Fibroblast of skin of abdomen (primary cell): ENCODE measurements at regions not wholly inside any gene's neighbourhood (a gene's known extent, or its start where the extent isn't known, plus 50 kb on each side); places are given as distances from the start of the nearest gene placed in this dataset.
"Not testable (repeated sequence)": the region's sequence is repeated elsewhere in the genome, so short reads cannot be mapped to it uniquely, and the experiment has no call there.

Experiments
- DNase-seq: peaks from one replicate; pipeline ENCODE4 v3.0.0-alpha.2; 2013

DNA sequence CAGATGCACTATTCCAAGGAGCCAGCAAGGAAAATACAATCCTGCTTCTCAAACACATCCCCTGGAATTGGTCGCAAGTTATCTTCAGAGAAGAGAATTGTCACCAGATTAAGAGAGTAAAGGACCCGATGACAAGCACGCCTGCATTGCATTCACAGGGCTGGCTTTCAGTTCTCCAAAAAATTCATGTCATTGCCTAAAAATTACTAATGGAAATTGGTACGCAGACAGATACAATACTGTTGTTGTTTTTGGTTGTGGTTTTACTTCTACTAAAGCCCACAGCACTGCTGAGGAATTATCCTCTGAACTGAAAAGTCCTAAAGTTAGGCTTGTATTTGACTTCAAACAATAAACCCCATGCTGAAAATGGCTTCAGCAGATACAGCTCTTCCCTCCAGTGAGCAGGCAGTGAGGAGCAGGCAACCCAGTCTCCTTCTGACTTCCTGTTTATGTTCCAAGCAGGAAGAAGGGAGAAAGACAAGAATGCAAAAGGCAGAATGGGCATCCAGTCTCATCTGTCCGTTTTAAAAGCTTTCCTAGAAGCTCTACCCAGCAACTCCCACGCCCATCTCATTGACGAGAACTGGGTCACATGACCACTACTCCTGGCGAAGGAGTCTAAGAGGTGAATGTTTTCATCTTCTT lies 80.6 kb upstream of the ZNF366 start:
- no peak for DNase-seq

DNA sequence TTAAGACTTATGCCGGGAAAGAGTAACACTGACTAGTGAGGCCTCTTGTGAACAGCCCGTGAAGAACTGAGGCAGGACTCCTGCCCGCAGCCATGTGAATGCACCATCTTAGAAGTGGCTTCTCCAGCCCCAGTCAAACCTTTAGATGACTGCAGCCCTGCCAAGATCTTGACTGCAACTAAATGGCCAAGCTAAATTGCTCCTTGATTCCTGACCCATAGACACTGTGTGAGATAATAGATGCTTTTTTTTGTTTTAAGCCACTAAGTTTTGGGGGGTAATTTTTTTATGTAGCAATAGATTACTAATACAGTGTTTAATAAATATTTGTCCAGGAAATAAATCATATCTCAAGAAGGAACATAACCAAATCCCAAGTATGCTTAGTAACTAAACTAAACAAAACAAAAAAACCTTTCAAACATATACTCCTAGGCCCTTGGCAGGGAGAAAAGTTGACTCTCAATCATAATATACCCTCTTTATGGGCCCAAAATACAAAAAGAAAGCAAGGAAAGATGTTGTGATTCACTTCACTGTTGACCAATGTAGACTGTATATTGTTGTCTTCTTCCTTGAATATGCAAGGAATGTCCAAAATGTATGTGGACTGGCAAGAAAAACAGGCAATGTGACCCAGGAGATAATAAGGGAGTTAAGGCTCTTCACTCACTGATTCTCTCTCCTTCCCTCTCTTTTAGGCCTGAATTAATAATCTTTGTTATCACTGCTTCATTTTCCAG lies 79.7 kb upstream of the ZNF366 start:
- DNase-seq: peak; percentile 14

DNA sequence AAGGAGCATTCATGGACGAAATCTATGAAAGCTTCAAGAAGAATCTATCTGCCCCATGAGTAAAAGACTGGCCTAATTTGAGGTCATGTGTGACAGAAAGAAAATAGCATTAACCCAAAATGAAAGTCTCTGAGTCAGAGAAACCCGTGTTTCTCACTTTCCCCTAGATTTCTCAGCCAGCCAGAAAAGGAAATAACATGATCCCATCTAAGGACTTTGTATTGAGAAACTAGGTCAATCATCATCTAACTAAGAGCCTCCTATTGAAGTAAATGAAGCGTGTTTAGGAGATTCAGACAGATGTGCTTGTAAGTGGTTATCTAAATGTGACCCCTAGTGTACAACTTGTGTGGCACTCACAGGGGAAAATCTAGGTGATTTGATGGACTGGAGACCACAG lies 77.3 kb upstream of the ZNF366 start:
- DNase-seq: no peak

DNA sequence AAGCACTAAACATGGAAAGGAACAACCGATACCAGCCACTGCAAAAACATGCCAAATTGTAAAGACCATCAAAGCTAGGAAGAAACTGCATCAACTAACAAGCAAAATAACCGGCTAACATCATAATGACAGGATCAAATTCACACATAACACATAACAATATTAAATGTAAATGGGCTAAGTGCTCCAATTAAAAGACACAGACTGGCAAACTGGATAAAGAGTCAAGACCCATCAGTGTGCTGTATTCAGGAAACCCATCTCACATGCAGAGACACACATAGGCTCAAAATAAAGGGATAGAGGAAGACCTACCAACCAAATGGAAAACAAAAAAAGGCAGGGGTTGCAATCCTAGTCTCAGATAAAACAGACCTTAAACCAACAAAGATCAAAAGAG lies 72.1 kb upstream of the ZNF366 start:
- DNase-seq: not testable (repeated sequence)

DNA sequence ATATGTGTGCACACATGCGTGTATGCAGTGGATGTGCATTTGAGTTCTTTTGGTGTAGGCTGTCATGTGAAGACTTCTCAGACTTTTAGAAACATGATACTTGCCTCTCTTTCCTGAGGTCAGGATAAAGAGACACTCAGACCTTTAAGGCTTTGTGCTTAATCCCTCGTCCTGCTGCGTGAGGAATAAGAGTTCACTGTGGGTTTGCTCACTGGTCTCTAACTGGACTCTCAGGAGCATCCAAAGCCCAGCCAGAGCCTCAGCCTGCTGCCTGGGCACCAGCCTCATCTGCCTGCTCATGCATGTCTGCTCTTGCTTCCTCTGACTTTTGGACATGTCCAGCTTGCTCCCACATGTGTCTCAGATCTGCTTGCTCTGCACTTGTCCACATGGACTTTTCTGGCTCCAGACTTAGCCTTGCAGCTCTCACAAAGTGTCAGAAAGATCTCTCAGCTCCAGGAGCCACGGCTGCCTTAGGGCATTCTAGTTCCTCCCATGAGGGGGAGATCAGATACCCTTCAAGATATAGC lies 65.1 kb upstream of the ZNF366 start:
- no peak for DNase-seq

DNA sequence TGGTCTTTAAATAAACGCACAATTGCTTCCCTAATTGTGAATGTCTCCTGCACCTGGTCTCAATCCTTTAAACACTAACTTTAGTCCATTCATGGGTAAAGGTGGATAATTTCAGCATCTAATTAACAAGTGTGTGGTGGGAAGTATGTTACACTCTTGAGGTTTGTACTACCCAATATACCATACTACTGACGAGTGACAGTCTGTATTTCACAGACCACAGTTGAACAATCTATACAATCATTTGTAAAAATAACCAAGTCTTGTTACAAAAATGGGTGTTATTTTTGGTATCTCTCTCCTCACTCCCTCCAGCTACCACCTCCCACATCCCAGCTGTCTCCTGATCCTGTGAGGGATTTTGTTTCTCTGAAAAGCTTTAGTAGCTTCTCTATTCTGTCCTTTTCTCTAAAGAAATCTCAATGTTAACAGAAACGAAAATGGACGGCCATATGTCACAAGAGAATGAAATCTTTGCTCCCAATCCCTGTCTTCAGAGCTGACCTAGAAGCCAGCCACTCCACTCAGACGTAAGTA lies 62.3 kb upstream of the ZNF366 start:
- no peak for DNase-seq

DNA sequence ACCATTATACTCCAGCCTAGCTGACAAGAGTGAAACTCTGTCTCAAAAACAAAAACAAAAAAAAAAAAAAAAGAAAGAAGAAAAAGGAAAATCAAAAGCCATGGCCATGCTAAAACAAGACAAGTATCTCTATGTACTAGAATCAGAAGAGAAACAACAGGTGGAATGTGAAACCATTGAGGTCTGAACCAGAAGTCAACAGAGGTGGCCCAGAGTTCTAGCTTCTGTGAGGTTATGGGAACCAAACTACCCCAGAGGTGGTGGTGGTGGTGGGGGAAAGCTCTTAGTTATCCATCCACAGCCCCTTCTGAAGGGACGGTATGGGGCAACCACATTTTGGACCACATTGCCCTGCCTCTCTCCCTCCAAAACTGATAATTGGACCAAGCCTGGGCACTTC lies 59.5 kb upstream of the ZNF366 start:
- no peak for DNase-seq

DNA sequence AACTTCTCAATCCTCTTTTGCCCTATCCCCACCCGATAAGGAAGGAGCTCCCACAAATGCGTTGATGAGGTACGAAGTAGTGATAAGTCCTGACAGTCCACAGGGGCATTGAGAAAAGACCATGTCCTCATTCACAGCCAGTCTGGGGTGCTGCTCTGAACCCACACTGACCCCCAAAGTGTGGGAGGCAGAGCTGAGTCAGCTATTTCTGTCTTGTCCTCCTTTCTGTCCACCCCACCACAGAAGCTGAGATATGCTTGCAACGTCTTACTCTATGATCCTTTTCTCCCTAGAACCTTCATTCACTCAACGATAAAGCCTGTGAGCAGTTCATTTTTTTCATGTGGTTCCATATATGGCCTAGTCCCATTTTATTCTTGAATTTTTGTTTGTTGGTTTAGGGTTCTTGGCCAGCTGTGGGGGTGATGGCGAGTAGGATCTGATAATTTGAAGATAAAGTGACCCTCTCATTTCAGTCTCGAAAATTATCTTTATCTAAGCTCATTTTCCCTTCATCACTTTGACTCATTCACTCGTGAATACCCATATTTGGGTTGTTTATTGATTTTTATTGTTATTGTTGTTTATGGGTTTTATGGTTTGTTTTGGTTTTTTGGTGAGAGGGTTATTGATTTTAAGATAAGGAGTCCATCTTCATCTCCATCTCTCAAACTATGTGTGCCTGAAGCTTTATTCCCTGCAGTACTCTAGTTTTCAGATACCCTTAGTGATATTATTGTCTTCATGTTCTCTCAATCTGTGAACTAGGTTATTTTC lies 58.5 kb upstream of the ZNF366 start:
- DNase-seq: no peak

DNA sequence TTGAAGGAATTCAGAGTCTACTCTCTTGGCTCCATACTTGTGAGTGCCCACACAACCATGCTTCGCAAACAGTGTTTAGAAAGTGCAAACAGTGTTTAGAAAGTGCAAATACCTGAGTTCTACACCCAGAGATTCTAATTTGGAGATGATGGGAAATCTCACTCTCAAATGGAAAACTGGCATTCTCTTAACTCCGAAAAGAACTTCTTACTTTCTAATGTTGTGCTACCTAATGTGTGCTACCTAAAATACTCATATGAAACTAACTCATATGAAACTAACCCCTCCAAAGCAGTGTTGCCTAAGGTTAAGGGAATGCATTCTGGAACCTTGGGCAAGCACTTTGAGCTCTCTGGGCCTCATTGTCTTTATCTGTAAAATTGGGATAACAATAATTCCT lies 55.5 kb upstream of the ZNF366 start:
- no peak for DNase-seq

DNA sequence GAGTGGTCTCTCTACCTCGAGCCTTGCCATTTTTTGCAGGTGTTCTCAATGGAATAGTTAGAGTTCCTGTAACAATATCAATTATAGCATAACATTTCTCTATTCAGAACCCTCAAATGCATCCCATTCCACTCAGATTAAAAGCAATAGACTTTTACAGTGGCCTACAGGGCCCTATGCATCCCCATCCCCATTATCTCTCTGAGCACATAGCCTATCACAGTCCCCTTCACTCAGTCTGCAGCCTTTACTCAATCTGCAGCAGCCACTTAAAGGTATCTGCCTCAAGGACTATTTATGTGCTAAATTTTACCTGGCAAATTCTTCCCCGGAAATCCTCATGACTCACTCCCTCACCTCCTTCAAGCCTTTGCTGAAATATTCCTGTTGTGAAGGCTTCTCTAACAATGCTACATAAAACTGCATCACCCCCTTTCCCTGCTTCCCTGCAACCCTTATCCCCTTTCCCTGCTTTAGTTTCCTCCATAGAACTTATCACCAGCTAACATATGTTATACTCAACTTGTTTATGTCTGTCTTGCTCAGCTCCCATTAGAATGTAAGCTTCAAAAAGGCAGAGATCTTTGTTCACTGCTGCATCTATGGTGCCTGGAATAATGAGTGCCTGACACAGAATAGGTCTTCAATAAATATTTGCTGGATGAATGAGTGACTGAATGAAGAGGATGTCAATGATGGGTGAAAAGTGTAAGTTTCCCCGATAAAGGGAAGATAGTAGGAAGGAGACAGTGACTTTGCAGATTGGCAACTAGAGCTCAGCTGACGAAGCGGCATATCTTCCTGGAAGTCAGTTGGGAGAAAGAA lies 54.1 kb upstream of the ZNF366 start:
- no peak for DNase-seq

DNA sequence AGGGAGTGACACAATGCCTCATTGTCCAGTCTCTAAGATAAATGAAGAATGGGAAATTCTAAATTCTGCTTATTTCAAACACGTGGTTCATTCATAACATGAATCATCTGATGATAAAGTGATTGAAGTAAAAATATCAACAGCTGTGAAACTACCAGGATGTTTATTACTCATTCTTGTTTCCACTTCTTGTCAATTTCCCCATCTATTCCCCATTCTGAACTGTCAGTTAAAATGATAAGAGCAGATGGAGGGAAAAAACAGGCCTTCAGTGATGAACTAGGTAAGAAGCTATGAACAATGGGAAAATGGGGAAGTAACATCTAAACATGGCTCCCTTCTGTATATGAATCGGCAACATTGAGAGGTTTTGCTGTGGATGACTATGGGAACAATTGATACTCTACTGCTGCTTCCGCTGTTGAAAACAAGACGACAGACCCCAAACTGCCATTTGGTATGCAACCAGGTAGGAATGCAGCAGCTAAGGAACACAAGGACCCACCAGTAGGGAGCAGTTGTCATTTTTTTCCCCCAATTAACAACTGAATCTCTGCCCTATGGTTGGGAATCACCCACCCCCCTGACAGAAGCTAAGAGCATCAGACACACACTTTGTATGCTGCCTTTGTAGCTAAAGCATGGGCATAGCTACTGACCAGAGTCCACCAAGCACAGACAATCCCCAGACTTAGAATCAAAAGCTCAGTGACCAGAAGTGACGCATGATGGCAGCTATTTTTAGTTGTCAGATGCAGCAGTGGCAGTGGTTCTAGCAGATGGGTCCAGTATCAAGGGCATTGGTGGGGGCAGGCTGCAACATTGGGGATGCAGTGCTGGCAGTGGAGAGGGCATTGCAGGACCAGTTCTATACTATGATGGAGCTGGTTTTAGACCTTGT lies 52.9 kb upstream of the ZNF366 start:
- DNase-seq: no peak

DNA sequence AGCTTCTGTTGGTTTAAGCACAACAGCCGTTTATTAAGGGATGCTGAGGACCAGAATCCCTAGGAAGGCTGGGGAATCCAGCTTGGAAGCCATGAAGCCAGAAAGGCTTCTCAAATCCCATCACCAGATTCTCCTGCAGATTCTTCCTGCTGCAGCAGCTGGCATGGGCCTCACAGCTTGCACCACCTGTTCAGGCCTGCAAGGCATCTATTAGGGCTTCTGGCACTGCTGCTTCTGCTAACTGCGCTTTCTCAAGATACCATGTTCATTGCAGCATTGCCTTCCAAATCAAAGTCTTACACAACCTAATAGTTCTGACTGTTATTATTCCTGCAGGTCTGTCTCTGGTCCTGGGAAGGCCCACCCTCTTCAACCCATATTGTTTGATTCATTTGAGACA lies 51.2 kb upstream of the ZNF366 start:
- DNase-seq: no peak

DNA sequence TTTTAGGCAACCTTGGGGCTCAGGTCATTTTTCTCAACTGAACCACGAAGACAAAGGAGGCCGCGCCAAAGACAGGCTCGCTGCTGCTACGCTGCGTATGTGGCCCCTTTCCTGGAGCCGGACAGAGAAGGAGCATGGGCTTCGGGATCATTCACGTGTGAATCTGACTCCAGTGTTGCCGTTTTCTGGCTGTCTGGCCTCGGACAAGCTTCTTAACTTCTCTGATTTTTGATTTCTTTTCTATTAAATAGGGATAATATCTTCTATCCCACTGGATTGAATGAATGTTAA lies 50.8 kb upstream of the ZNF366 start:
- DNase-seq: no peak

DNA sequence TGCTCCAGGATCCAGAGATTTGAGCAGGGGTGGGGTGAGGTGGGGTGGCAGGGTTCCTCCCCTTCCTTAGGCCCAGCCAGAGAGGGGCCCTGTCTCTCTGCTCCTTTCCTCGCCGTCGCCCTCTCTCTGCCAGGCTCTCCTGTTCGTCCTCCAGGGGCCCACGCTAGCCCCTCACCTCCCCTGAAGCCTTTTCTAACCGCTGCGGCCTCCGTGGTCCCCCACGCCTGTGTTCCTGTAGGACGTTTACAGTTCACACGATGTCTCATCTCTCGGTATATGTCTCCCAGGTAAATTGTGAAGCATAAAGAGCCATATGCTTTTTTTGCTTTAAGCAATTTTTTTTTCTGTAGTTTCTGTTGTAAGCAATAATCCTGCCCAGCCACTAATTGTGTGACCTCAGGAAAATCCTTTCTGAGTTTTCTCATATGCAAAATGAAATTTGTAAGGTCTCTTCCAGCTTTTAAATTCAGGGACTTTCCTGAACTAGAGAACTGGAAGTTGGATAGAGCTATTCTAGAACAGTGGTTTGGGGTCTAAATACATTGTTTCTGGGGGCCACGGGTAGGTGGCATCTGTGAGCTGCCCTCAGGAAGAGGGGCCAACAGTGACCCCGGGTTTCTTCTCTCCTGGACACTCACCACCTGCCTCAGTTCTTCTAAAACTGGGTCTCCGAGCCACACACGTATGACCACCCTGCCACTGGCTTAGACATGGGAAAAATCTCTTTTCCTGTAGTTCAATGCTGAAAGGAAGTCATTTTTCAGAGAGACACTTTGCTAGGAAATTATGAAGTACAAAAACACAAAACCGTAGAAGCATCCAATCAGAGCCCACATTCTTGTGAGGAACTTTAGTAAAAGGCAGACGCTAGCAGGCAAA lies 50.2 kb upstream of the ZNF366 start:
- DNase-seq: no peak
